Glomerular visceral epithelial cell (primary cell): ENCODE measurements at regions not wholly inside any gene's neighbourhood (a gene's known extent, or its start where the extent isn't known, plus 50 kb on each side); places are given as distances from the start of the nearest gene placed in this dataset.
"Not testable (repeated sequence)": the region's sequence is repeated elsewhere in the genome, so short reads cannot be mapped to it uniquely, and the experiment has no call there.

ENCODE experiments used
- DNase-seq: peaks from one replicate; pipeline ENCODE4 v3.0.0-alpha.2; 2016; ENCODE audit errors: extremely low spot score

GRCh38 chr9:99628285-99628684 is 193.4 kb upstream of the NR4A3 start:
- DNase-seq, result no peak

- DNase-seq, result no peak
These were observed 192.7 kb upstream of the NR4A3 start for GRCh38 chr9:99628849-99629620.

GRCh38 chr9:99632349-99633038 is 189.2 kb upstream of the NR4A3 start:
- no peak for DNase-seq

- no peak for DNase-seq
These were observed 188.4 kb upstream of the NR4A3 start for GRCh38 chr9:99633265-99633664.

- no peak for DNase-seq
These were observed 187.5 kb upstream of the NR4A3 start for GRCh38 chr9:99634186-99634585.

- DNase-seq, result peak; percentile 38
These were observed 186.7 kb upstream of the NR4A3 start for GRCh38 chr9:99635032-99635431.

GRCh38 chr9:99637641-99638040 is 184.0 kb upstream of the NR4A3 start:
- no peak for DNase-seq

- DNase-seq, result no peak
These were observed 182.7 kb upstream of the NR4A3 start for GRCh38 chr9:99638971-99639370.

- no peak for DNase-seq
These were observed 174.1 kb upstream of the NR4A3 start for GRCh38 chr9:99647604-99648003.

- DNase-seq, result no peak
These were observed 171.4 kb upstream of the NR4A3 start for GRCh38 chr9:99650187-99650874.

GRCh38 chr9:99660191-99660636 is 161.5 kb upstream of the NR4A3 start:
- no peak for DNase-seq

- no peak for DNase-seq
These were observed 158.4 kb upstream of the NR4A3 start for GRCh38 chr9:99663297-99663696.

- no peak for DNase-seq
These were observed 157.8 kb upstream of the NR4A3 start for GRCh38 chr9:99663856-99664255.

GRCh38 chr9:99666571-99666970 is 155.1 kb upstream of the NR4A3 start:
- DNase-seq, result no peak

GRCh38 chr9:99670886-99671285 is 150.8 kb upstream of the NR4A3 start:
- not testable (repeated sequence) for DNase-seq

GRCh38 chr9:99677281-99677680 is 144.4 kb upstream of the NR4A3 start:
- peak; percentile 4 for DNase-seq

GRCh38 chr9:99678566-99678965 is 143.1 kb upstream of the NR4A3 start:
- DNase-seq, result no peak

- DNase-seq, result peak; percentile 40
These were observed 141.5 kb upstream of the NR4A3 start for GRCh38 chr9:99680191-99680590.

GRCh38 chr9:99681113-99681512 is 140.6 kb upstream of the NR4A3 start:
- DNase-seq, result no peak

- no peak for DNase-seq
These were observed 139.3 kb upstream of the NR4A3 start for GRCh38 chr9:99682378-99682777.

- no peak for DNase-seq
These were observed 138.8 kb upstream of the NR4A3 start for GRCh38 chr9:99682870-99683269.

GRCh38 chr9:99690573-99690972 is 131.1 kb upstream of the NR4A3 start:
- no peak for DNase-seq

- DNase-seq, result no peak
These were observed 127.8 kb upstream of the NR4A3 start for GRCh38 chr9:99693888-99694287.
